ENCODE measurements at regions not wholly inside any gene's neighbourhood (a gene's known extent, or its start where the extent isn't known, plus 50 kb on each side); places are given as distances from the start of the nearest gene placed in this dataset.
"Not testable (repeated sequence)": the region's sequence is repeated elsewhere in the genome, so short reads cannot be mapped to it uniquely, and the experiment has no call there.

DNA sequence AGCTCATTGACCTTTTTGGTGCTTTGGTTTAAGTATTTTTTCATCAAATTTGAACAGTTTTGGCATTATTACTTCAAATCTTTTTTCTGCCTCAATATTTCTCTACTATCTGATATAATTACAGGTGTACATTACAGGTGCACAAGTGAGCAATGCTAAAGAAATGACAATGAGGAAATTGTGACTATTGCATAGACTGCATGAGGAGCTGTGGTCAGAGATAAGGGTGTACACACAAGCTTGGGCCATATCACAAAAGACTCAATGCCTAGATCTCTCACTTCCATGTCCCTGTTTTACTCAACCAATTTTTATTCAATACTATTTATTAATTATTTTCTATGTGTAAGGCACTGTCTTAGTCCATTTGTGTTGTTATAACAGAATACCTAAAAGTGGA lies 251.0 kb upstream of the UBASH3B start (continued):
- TF ChIP-seq, protein P1, sequence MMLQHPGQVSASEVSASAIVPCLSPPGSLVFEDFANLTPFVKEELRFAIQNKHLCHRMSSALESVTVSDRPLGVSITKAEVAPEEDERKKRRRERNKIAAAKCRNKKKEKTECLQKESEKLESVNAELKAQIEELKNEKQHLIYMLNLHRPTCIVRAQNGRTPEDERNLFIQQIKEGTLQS (IDR thresholded peaks at IDR 0.05) = no peak
- TF ChIP-seq RXRA (IDR thresholded peaks at IDR 0.05) (no peak), JUND (IDR thresholded peaks at IDR 0.05) (no peak), FOXA1 (IDR thresholded peaks at IDR 0.05) (no peak), HNF4A (conservative IDR thresholded peaks at IDR 0.05) (no peak), FOXA2 (IDR thresholded peaks at IDR 0.05) (no peak), YY1 (IDR thresholded peaks at IDR 0.05) (no peak)

DNA sequence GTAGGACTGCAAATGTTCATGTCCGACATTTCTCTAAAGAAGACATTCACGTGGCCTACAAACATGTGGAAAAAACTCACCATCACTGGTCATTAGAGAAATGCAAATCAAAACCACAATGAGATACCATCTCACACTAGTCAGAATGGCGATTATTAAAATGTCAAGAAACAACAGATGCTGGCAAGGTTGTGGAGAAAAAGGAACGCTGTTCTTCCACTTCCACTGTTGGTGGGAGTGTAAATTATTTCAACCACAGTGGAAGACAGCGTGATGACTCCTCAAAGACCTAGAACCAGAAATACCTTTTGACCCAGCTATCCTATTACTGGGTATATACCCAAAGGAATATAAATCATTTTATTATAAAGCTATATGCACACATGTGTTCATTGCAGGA lies 253.9 kb upstream of the UBASH3B start:
- H3K9ac ChIP-seq (ENCODE audit: low read depth in 1 of 2, low read length in 2 of 2); H3K4me3 ChIP-seq (ENCODE audit: low read depth in 1 of 3, low read length in 3 of 3); DNase-seq (ENCODE audit: low spot score); H3K9me3 ChIP-seq (ENCODE audit: control insufficient read depth in 4 of 4, low read length in 3 of 4); H3K27me3 ChIP-seq (ENCODE audit: control insufficient read depth in 4 of 4, insufficient read depth in 4 of 4, low read length in 3 of 4); H3K4me1 ChIP-seq (ENCODE audit: control insufficient read depth in 4 of 4, insufficient read depth in 4 of 4, low read length in 3 of 4); H3K27ac ChIP-seq (ENCODE audit: low read depth in 1 of 2, low read length in 2 of 2); H3K36me3 ChIP-seq (ENCODE audit: control insufficient read depth in 4 of 4, insufficient read depth in 3 of 4, low read depth in 1 of 4, low read length in 3 of 4): not testable (repeated sequence)
- 85% methylated on average over 5 of the region's 5 CpGs for whole genome bisulfite sequencing

DNA sequence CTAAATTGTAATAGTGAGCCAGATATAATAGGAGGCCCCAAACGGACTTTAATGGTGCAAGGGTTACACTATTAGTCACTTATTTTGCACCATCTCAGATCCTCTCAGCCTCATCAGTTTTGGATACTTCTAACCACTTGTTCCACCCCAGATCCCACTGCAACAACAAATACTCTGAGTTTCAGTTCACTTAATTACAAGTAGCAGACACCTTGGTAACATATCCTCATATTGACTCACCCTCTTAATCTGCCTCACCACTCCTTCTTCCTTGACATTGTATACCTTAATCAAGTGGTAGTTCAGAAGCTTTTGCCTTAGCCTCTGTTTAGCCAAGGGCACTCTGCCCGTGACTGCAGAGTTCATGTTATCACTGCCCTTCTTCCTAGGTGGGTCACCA lies 256.1 kb upstream of the UBASH3B start:
- Histone ChIP-seq H3K9me3 (ENCODE audit: control insufficient read depth in 4 of 4, low read length in 3 of 4) (no peaks in the 10 kb centered on the region), H3K36me3 (ENCODE audit: control insufficient read depth in 4 of 4, insufficient read depth in 3 of 4, low read depth in 1 of 4, low read length in 3 of 4) (no peaks in the 10 kb centered on the region), H3K4me3 (ENCODE audit: low read depth in 1 of 3, low read length in 3 of 3) (no peak overlapping the region), H3K27ac (ENCODE audit: low read depth in 1 of 2, low read length in 2 of 2) (no peak overlapping the region), H3K27me3 (ENCODE audit: control insufficient read depth in 4 of 4, insufficient read depth in 4 of 4, low read length in 3 of 4) (no peaks in the 10 kb centered on the region), H3K9ac (ENCODE audit: low read depth in 1 of 2, low read length in 2 of 2) (no peak overlapping the region), H3K4me1 (ENCODE audit: control insufficient read depth in 4 of 4, insufficient read depth in 4 of 4, low read length in 3 of 4) (no peaks in the 10 kb centered on the region)
- WGBS = 72% methylated on average over 2 of the region's 2 CpGs
- no peak for DNase-seq (ENCODE audit: low spot score)
- no peak for TF ChIP-seq YY1 (IDR thresholded peaks at IDR 0.05)
- TF ChIP-seq, protein P2, sequence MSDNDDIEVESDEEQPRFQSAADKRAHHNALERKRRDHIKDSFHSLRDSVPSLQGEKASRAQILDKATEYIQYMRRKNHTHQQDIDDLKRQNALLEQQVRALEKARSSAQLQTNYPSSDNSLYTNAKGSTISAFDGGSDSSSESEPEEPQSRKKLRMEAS (IDR thresholded peaks at IDR 0.05) = no peak

DNA sequence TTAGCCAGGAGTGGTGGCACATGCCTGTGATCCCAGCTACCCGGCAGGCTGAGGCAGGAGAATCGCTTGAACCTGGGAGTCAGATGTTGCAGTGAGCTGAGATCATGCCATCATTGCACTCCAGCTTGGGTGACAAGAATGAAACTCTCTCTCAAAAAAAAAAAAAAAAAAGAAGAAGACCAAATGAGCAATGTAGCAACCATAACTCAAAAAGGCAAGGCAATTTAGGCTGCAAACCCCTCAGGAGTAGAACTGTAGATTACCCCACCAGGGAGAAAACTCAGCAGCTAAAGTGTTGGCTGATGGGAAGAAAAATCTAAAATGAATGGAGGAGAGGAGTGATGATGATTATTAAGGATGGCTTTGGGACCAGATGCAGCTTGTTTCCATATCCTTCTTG lies 256.7 kb upstream of the UBASH3B start:
- over 99% methylated on average over 2 of the region's 2 CpGs for WGBS
- TF ChIP-seq, protein P3, sequence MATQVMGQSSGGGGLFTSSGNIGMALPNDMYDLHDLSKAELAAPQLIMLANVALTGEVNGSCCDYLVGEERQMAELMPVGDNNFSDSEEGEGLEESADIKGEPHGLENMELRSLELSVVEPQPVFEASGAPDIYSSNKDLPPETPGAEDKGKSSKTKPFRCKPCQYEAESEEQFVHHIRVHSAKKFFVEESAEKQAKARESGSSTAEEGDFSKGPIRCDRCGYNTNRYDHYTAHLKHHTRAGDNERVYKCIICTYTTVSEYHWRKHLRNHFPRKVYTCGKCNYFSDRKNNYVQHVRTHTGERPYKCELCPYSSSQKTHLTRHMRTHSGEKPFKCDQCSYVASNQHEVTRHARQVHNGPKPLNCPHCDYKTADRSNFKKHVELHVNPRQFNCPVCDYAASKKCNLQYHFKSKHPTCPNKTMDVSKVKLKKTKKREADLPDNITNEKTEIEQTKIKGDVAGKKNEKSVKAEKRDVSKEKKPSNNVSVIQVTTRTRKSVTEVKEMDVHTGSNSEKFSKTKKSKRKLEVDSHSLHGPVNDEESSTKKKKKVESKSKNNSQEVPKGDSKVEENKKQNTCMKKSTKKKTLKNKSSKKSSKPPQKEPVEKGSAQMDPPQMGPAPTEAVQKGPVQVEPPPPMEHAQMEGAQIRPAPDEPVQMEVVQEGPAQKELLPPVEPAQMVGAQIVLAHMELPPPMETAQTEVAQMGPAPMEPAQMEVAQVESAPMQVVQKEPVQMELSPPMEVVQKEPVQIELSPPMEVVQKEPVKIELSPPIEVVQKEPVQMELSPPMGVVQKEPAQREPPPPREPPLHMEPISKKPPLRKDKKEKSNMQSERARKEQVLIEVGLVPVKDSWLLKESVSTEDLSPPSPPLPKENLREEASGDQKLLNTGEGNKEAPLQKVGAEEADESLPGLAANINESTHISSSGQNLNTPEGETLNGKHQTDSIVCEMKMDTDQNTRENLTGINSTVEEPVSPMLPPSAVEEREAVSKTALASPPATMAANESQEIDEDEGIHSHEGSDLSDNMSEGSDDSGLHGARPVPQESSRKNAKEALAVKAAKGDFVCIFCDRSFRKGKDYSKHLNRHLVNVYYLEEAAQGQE (IDR thresholded peaks at IDR 0.05) = no peak
- TF ChIP-seq JUND (IDR thresholded peaks at IDR 0.05) = no peak
- TF ChIP-seq GABPA (IDR thresholded peaks at IDR 0.05 in 1 of 2, conservative IDR thresholded peaks at IDR 0.05 in 1 of 2) = no peak
- TF ChIP-seq, protein P2 (IDR thresholded peaks at IDR 0.05) = no peak
- no peak for TF ChIP-seq EGR1 (IDR thresholded peaks at IDR 0.05; ENCODE audit: low read depth in 2 of 2)
- no peak for TF ChIP-seq RXRA (IDR thresholded peaks at IDR 0.05)
- no peak for TF ChIP-seq FOXA2 (IDR thresholded peaks at IDR 0.05)
- no peak for DNase-seq (ENCODE audit: low spot score)
- no peak overlapping the region for H3K9ac ChIP-seq (ENCODE audit: low read depth in 1 of 2, low read length in 2 of 2)
- H3K4me1 ChIP-seq (ENCODE audit: control insufficient read depth in 4 of 4, insufficient read depth in 4 of 4, low read length in 3 of 4) = no peaks in the 10 kb centered on the region
- no peaks in the 10 kb centered on the region for H3K27me3 ChIP-seq (ENCODE audit: control insufficient read depth in 4 of 4, insufficient read depth in 4 of 4, low read length in 3 of 4)
- no peak overlapping the region for H3K4me3 ChIP-seq (ENCODE audit: low read depth in 1 of 3, low read length in 3 of 3)
- H3K9me3 ChIP-seq (ENCODE audit: control insufficient read depth in 4 of 4, low read length in 3 of 4) = no peaks in the 10 kb centered on the region
- no peaks in the 10 kb centered on the region for H3K36me3 ChIP-seq (ENCODE audit: control insufficient read depth in 4 of 4, insufficient read depth in 3 of 4, low read depth in 1 of 4, low read length in 3 of 4)
- H3K27ac ChIP-seq (ENCODE audit: low read depth in 1 of 2, low read length in 2 of 2) = no peak overlapping the region
